Heart left ventricle (tissue), 16 donors: ENCODE measurements at regions not wholly inside any gene's neighbourhood (a gene's known extent, or its start where the extent isn't known, plus 50 kb on each side); places are given as distances from the start of the nearest gene placed in this dataset.
"Not testable (repeated sequence)": the region's sequence is repeated elsewhere in the genome, so short reads cannot be mapped to it uniquely, and the experiment has no call there.

Source experiments
- ATAC-seq, 4 donors: fragments of 200-7000 bp; cut with Tn5 transposase; one replicate each; pipeline ENCODE4 v1.9.1; 2020 to 2022; ENCODE audit warnings: moderate library complexity in 4 of 4, mild to moderate bottlenecking in 3 of 4, moderate number of reproducible peaks in 1 of 4
- DNase-seq, 5 donors: peaks; one replicate each; pipeline ENCODE4 v3.0.0-alpha.2; 2020
- H3K27ac ChIP-seq, 12 donors: fragments of 200-600 bp; sonication (generic) in 4 of 12; one replicate each; pipeline versions ENCODE4 v1.5.0 to v1.8.0; 2016 to 2022; ENCODE audit warnings: mild to moderate bottlenecking in 2 of 12
- H3K27me3 ChIP-seq, 9 donors: fragments of 200-600 bp; sonication (generic) in 2 of 9; one replicate each; pipeline versions ENCODE4 v1.5.1 to v1.8.0; 2016 to 2022; ENCODE audit warnings: mild to moderate bottlenecking in 3 of 9
- H3K36me3 ChIP-seq, 9 donors: fragments of 200-600 bp; sonication (generic) in 2 of 9; one replicate each; pipeline versions ENCODE4 v1.5.0 to v1.8.0; 2018 to 2022; ENCODE audit warnings: mild to moderate bottlenecking in 2 of 9
- H3K4me1 ChIP-seq, 12 donors: fragments of 200-600 bp; sonication (generic) in 4 of 12; one replicate each; pipeline versions ENCODE4 v1.5.0 to v1.8.0; 2016 to 2022; ENCODE audit warnings: mild to moderate bottlenecking in 3 of 12
- H3K4me3 ChIP-seq, 12 donors: fragments of 200-600 bp; sonication (generic) in 4 of 12; one replicate each; pipeline versions ENCODE4 v1.5.0 to v1.8.0; 2017 to 2022; ENCODE audit warnings: mild to moderate bottlenecking in 9 of 12, moderate library complexity in 4 of 12
- H3K9me3 ChIP-seq, 12 donors: fragments of 200-600 bp; sonication (generic) in 4 of 12; one replicate each; pipeline versions ENCODE4 v1.5.0 to v1.8.0; 2016 to 2022; ENCODE audit warnings: mild to moderate bottlenecking in 1 of 12
- POLR2A ChIP-seq, 2 donors: fragments of 450-650 bp; IDR thresholded peaks; one replicate each; pipeline ENCODE4 v1.6.1; 2017; ENCODE audit warnings: antibody characterized with exemption in 2 of 2, mild to moderate bottlenecking in 2 of 2, moderate library complexity in 2 of 2
- WGBS, 4 donors: extraction: QIAGEN DNeasy Blood & Tissue Kit in 2 of 4; methylation state at CpG; one replicate each; pipeline versions ENCODE4 v1.1.5 to v1.1.7; 2013 to 2018; 5-methylcytosine and 5-hydroxymethylcytosine counted together
- intact Hi-C, 10 donors: fragments of 100-400 bp; cut with DNase I; formaldehyde crosslinking; loops; one replicate each; pipeline versions ENCODE4 v1.11.1 to v1.14.2; 2022
- TF ChIP-seq, protein P1 (sequence below), 12 donors: fragments of 200-600 bp; sonication (generic) in 4 of 12; IDR thresholded peaks; one replicate each; pipeline versions ENCODE4 v1.5.0 to v1.8.0; 2018 to 2022; ENCODE audit warnings: antibody characterized with exemption in 12 of 12, mild to moderate bottlenecking in 5 of 12
- donor health status: ischemic (EF 13 %, LVEDD 7.1; RV severe dilation, severe dysfunction).
- donor health status: healthy with polysubstance abuse.
- donor health status: DM: no; HTN: yes; CAD: no.
- donor health status: DM: no; HTN: no; CAD: no.
- donor health status: ischemic (EF 25% LVEDD 6.9; RV normal size, moderate dysfunction).
- donor health status: ischemic (EF 25% LVEDD 5.7; RV mildly dilated, moderate dysfunction).
- donor health status: healthy.
- donor health status: DM: yes; HTN: yes; CAD: no.
- donor health status: ischemic (EF 35%, LVEDD 5.7; RV mildly dilated, moderate dysfunction).
- donor health status: nonischemic (EF 11% LVEDD 7.7; RV severe dilation, severe dysfunction).
- donor health status: DM: yes; HTN: yes; CAD: no.
- donor health status: PGD.
- donor health status: ischemic (EF 29% LVEDD 5.4; RV normal size, mild dysfunction).
- donor health status: nonischemic (EF 23%, LVEDD 6.1; RV moderate dilation, normal function).

DNA sequence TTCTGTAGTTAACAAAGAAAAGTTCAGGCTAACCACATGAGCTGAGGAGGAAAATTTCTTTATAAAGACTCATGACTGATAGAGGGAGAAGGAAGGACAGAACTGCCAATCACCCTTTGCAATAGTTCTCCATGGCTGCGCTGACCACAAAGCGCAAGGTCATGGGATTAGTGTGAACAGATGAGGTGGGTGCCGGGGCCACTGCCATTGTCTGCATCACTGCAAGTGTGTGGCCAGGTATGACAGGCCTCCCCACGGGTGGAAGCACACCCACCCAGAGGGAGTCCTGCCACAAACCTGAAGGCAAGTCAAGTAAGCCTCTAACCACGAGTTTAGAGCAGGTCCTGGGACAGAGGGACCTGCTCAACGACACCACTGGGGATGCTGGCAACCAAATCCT, 128.1 kb downstream of the TUBA3C start:
- TF ChIP-seq, protein P1, sequence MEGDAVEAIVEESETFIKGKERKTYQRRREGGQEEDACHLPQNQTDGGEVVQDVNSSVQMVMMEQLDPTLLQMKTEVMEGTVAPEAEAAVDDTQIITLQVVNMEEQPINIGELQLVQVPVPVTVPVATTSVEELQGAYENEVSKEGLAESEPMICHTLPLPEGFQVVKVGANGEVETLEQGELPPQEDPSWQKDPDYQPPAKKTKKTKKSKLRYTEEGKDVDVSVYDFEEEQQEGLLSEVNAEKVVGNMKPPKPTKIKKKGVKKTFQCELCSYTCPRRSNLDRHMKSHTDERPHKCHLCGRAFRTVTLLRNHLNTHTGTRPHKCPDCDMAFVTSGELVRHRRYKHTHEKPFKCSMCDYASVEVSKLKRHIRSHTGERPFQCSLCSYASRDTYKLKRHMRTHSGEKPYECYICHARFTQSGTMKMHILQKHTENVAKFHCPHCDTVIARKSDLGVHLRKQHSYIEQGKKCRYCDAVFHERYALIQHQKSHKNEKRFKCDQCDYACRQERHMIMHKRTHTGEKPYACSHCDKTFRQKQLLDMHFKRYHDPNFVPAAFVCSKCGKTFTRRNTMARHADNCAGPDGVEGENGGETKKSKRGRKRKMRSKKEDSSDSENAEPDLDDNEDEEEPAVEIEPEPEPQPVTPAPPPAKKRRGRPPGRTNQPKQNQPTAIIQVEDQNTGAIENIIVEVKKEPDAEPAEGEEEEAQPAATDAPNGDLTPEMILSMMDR (IDR thresholded peaks at IDR 0.05) = no peak
- TF ChIP-seq POLR2A (IDR thresholded peaks at IDR 0.05) = no peak
- Histone ChIP-seq H3K27ac (no peak overlapping the region), H3K4me3 (no peak overlapping the region), H3K4me1 (no peaks in the 10 kb centered on the region), H3K36me3 (no peaks in the 10 kb centered on the region), H3K27me3 (no peaks in the 10 kb centered on the region), H3K9me3 (peaks cover 0 to 4% (median 0%) of the 10 kb centered on the region in 12 donors)
- intact Hi-C loops = no loop called here
- DNase-seq = no peak
- 56 to 66% (median 60%) methylated on average over 5 to 6 of the region's 6 CpGs for WGBS, 4 donors
- ATAC-seq = no peak

DNA sequence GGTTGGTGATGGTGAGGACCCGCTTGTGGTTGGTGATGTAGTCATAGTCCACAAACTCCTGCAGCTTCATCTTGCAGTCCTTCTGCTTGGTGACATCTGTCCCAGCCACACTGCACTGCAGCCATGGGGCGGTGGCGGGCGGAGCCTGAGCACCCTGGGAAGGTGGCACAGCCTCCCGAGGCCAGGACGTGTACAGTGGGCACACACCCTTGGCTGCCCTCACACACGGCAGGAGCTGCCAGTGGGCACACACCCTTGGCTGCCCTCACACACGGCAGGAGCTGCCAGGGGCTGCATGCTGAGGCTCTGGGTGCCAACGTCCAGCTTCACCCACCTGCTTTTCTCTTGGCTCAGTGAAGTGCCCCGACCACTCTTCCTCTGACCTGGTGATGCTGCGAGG, 128.7 kb downstream of the TUBA3C start:
- TF ChIP-seq POLR2A (IDR thresholded peaks at IDR 0.05) = no peak
- TF ChIP-seq, protein P1 (IDR thresholded peaks at IDR 0.05) = no peak
- DNase-seq (no peak), ATAC-seq (no peak)
- Histone ChIP-seq H3K27me3 (no peaks in the 10 kb centered on the region), H3K4me1 (no peaks in the 10 kb centered on the region), H3K9me3 (peaks cover 0 to 4% (median 0%) of the 10 kb centered on the region in 12 donors), H3K27ac (no peak overlapping the region), H3K4me3 (no peak overlapping the region), H3K36me3 (no peaks in the 10 kb centered on the region)
- intact Hi-C loops = no loop called here
- 60 to 81% (median 77%) methylated on average over 6 to 11 of the region's 11 CpGs for WGBS, 4 donors

DNA sequence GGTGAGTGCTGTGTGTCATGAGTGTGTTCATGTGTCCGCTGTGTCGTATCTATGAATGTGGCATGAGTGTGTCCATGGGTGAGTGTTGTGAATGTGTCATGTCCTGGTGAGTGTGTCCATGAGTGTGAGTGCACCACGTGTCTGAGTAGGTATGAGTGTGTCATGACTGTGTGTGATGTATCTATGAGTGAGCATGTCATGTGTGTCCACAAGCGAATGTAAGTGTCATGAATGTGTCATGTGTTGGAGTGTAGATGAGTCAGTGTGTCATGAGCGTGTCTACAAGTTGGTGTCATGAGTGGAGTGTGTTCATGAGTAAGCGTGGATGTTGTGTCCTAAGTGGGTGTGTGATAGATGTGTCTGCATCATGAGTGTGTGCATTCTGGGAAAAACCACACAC, 129.4 kb downstream of the TUBA3C start:
- DNase-seq (no peak), ATAC-seq (no peak)
- Histone ChIP-seq H3K36me3 (no peaks in the 10 kb centered on the region), H3K4me3 (no peak overlapping the region), H3K27me3 (no peaks in the 10 kb centered on the region), H3K4me1 (no peaks in the 10 kb centered on the region), H3K27ac (no peak overlapping the region), H3K9me3 (peaks cover 0 to 4% (median 0%) of the 10 kb centered on the region in 12 donors)
- no peak for TF ChIP-seq POLR2A (IDR thresholded peaks at IDR 0.05)
- TF ChIP-seq, protein P1 (IDR thresholded peaks at IDR 0.05) = no peak
- 63 to 71% (median 66%) methylated on average over 6 of the region's 6 CpGs for WGBS, 4 donors
- intact Hi-C loops = no loop called here

DNA sequence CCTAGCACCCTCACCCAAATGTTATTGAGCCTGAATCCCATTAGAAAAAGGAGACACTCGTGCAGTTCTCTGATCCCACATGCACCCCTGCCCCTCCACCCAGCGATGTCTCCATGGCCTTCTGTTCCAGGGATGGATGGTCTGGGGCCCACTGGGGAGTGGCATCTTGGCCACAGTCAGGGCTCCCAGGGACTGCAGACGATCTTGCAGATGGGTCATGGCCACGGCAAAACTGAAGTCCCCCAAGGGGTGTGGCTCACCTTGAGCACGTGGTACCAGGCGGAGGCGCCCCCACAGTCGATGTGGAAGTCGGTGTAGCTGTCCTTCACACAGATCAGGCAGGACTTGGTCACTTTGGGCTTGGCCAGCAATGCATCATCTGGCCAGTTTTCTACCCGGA, 130.7 kb downstream of the TUBA3C start:
- WGBS, 4 donors = 73 to 79% (median 74%) methylated on average over 6 to 10 of the region's 10 CpGs
- TF ChIP-seq, protein P1 (IDR thresholded peaks at IDR 0.05) = no peak
- ATAC-seq (no peak), DNase-seq (no peak)
- intact Hi-C loops = no loop called here
- H3K27me3 ChIP-seq = peaks cover 0 to 3% (median 0%) of the 10 kb centered on the region in 9 donors
- H3K27ac ChIP-seq = no peak overlapping the region
- H3K36me3 ChIP-seq = no peaks in the 10 kb centered on the region
- no peak overlapping the region for H3K4me3 ChIP-seq
- H3K9me3 ChIP-seq = peaks cover 0 to 4% (median 0%) of the 10 kb centered on the region in 12 donors
- H3K4me1 ChIP-seq = no peaks in the 10 kb centered on the region

- H3K27me3 ChIP-seq, H3K4me1 ChIP-seq, ATAC-seq, intact Hi-C loops, H3K27ac ChIP-seq, H3K36me3 ChIP-seq, DNase-seq, H3K4me3 ChIP-seq, H3K9me3 ChIP-seq: not testable (repeated sequence)
- WGBS, 4 donors = 70 to 80% (median 78%) methylated on average over 7 to 13 of the region's 13 CpGs
These were observed 132.0 kb downstream of the TUBA3C start for GRCh38 chr13:19049624-19050023.
